Heart left ventricle (tissue), 13 donors: ENCODE measurements at regions not wholly inside any gene's neighbourhood (a gene's known extent, or its start where the extent isn't known, plus 50 kb on each side); places are given as distances from the start of the nearest gene placed in this dataset.

Experiments used
- POLR2A ChIP-seq, 2 donors: fragments of 450-650 bp; IDR thresholded peaks; one replicate each; pipeline ENCODE4 v1.6.1; 2017; ENCODE audit warnings: antibody characterized with exemption in 2 of 2, mild to moderate bottlenecking in 2 of 2, moderate library complexity in 2 of 2
- TF ChIP-seq, protein P1 (sequence below), 12 donors: fragments of 200-600 bp; sonication (generic) in 4 of 12; IDR thresholded peaks; one replicate each; pipeline versions ENCODE4 v1.5.0 to v1.8.0; 2018 to 2022; ENCODE audit warnings: antibody characterized with exemption in 12 of 12, mild to moderate bottlenecking in 5 of 12
- donor health status: ischemic (EF 13 %, LVEDD 7.1; RV severe dilation, severe dysfunction).
- donor health status: DM: no; HTN: yes; CAD: no.
- donor health status: DM: no; HTN: no; CAD: no.
- donor health status: ischemic (EF 25% LVEDD 6.9; RV normal size, moderate dysfunction).
- donor health status: ischemic (EF 25% LVEDD 5.7; RV mildly dilated, moderate dysfunction).
- donor health status: ischemic (EF 35%, LVEDD 5.7; RV mildly dilated, moderate dysfunction).
- donor health status: nonischemic (EF 11% LVEDD 7.7; RV severe dilation, severe dysfunction).
- donor health status: DM: yes; HTN: yes; CAD: no.
- donor health status: PGD.
- donor health status: ischemic (EF 29% LVEDD 5.4; RV normal size, mild dysfunction).
- donor health status: nonischemic (EF 23%, LVEDD 6.1; RV moderate dilation, normal function).

DNA sequence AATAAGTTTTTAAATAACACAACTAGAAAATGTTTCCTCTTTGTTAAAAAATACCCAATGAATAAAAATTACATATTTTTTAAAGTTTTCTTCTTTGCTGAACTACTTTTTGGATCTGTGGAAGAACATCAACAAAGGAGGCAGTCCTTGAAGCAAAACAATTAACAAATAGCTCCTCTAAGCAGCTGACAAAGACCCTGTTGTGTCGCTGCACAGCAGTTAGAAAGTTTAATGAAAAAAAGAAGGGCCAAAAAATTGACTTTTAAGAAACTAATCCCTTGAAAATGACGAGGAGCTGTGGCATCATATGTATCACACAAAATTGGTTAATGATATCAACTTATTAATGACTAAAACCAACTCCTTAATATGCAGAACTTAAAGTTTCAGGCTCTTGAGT is 72.1 kb downstream of the SLITRK1 start:
- TF ChIP-seq, protein P1, sequence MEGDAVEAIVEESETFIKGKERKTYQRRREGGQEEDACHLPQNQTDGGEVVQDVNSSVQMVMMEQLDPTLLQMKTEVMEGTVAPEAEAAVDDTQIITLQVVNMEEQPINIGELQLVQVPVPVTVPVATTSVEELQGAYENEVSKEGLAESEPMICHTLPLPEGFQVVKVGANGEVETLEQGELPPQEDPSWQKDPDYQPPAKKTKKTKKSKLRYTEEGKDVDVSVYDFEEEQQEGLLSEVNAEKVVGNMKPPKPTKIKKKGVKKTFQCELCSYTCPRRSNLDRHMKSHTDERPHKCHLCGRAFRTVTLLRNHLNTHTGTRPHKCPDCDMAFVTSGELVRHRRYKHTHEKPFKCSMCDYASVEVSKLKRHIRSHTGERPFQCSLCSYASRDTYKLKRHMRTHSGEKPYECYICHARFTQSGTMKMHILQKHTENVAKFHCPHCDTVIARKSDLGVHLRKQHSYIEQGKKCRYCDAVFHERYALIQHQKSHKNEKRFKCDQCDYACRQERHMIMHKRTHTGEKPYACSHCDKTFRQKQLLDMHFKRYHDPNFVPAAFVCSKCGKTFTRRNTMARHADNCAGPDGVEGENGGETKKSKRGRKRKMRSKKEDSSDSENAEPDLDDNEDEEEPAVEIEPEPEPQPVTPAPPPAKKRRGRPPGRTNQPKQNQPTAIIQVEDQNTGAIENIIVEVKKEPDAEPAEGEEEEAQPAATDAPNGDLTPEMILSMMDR (IDR thresholded peaks at IDR 0.05) = no peak
- TF ChIP-seq POLR2A (IDR thresholded peaks at IDR 0.05) = no peak
